ENCODE measurements at regions not wholly inside any gene's neighbourhood (a gene's known extent, or its start where the extent isn't known, plus 50 kb on each side); places are given as distances from the start of the nearest gene placed in this dataset.

DNA sequence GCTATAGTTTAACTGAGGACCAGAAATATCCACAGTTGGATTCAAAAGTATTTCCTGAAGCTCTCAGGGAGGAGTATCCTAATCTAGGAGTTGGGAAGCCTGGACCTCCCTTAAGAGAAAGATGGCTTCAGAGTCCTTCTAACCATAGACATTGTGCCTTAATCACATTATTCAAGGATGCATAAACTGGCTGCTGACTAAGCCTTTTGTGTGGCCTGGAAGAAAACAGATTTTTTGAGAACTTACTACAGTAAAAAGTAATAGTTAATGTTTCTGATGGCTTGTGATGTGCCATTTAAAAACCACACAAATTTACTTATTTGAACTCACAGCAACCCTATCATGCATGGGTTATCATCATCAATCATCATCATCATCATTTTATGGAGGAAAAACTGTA is 126.2 kb upstream of the RPL38 start:
- TF ChIP-seq, protein P1, sequence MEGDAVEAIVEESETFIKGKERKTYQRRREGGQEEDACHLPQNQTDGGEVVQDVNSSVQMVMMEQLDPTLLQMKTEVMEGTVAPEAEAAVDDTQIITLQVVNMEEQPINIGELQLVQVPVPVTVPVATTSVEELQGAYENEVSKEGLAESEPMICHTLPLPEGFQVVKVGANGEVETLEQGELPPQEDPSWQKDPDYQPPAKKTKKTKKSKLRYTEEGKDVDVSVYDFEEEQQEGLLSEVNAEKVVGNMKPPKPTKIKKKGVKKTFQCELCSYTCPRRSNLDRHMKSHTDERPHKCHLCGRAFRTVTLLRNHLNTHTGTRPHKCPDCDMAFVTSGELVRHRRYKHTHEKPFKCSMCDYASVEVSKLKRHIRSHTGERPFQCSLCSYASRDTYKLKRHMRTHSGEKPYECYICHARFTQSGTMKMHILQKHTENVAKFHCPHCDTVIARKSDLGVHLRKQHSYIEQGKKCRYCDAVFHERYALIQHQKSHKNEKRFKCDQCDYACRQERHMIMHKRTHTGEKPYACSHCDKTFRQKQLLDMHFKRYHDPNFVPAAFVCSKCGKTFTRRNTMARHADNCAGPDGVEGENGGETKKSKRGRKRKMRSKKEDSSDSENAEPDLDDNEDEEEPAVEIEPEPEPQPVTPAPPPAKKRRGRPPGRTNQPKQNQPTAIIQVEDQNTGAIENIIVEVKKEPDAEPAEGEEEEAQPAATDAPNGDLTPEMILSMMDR (IDR thresholded peaks at IDR 0.05): no peak
- ChIA-PET POLR2A (no interaction called here), CTCF (no interaction called here)
- DNase-seq (no peak), ATAC-seq (ENCODE audit: low read depth) (no peak)
- Mint-ChIP-seq H3K36me3 (ENCODE audit: low read depth) (no peaks in the 10 kb centered on the region), H3K4me3 (no peak overlapping the region), H3K27me3 (no peaks in the 10 kb centered on the region), H3K27ac (no peak overlapping the region), H3K9me3 (peaks cover 4% of the 10 kb centered on the region), H3K4me1 (no peaks in the 10 kb centered on the region)
- intact Hi-C loops (cut with micrococcal nuclease): no loop called here

DNA sequence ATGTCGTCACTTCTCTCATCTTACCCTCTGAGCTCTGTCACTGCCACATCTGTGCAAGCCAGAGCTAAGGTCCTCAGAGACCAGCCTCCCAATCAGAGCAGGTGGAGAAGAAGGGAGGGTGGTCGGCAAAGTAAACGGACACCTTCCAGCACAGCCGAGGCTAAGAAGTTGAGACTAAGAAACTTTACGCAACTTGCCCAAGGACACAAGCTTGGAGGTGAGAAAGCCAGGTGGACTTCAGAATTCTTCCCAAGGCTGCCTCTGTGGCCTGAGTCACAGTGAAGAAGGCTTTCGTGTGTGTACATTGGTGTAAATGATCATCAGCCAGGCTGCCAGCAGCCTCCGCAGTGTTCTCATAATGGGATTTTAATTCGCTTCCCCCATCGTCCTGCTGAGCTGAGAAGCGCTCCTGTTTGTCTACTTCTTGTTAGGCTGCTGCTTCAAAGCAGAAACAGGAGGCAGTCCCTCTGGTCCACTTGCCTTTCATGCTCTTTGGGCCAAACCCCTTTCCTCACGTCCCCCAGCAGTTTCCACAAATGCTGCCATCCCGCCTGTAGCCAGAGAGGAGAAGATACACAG is 125.0 kb upstream of the RPL38 start:
- Mint-ChIP-seq H3K9me3 (peaks cover 4% of the 10 kb centered on the region), H3K4me3 (no peak overlapping the region), H3K4me1 (no peaks in the 10 kb centered on the region), H3K36me3 (ENCODE audit: low read depth) (no peaks in the 10 kb centered on the region), H3K27me3 (peaks cover 6% of the 10 kb centered on the region), H3K27ac (no peak overlapping the region)
- TF ChIP-seq, protein P1 (IDR thresholded peaks at IDR 0.05): no peak
- intact Hi-C loops (cut with micrococcal nuclease): no loop called here
- ChIA-PET CTCF (no interaction called here), POLR2A (no interaction called here)
- ATAC-seq (ENCODE audit: low read depth) (no peak), DNase-seq (no peak)

DNA sequence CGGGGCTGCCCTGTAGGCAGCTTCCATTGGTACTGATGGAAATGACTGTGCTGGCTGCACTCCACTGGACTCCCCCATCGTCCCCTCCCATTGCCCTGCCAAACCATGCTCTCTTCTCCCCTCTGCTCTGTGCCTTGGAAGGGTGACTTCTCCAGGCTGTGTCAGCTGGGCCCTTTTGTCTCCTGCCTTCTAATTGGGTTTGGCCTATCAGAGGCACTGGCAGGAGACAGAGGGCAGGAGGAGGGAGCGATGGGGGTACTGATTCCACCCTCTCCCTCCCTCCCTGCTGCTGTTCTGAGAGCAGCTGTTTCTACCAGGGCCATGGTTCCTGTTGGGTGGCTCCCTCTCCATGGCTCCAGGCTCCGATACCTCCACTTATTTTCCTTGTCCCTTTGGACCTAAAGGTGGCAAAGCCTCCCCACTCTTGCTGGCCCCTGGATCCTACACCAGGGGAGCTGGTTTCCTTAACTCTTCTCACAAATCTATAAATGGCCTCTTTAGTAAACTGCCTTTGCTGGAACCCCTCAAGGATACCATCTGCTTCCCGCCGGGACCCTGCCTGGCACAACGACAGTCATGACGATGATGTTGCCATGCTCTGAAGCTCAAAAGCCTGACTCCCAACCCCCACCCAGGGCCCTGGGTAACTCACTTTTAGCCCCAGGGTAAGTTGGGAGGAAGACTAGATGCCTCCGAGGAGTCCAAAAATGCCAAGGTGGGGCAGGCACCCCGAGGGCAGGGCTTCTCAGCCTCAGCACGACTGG is 123.8 kb upstream of the RPL38 start:
- ChIA-PET POLR2A (no interaction called here), CTCF (no interaction called here)
- H3K4me3 Mint-ChIP-seq: no peak overlapping the region
- H3K27ac Mint-ChIP-seq: no peak overlapping the region
- peaks cover 6% of the 10 kb centered on the region for H3K27me3 Mint-ChIP-seq
- no peaks in the 10 kb centered on the region for H3K4me1 Mint-ChIP-seq
- TF ChIP-seq, protein P1 (IDR thresholded peaks at IDR 0.05): no peak
- ATAC-seq (ENCODE audit: low read depth) (no peak), DNase-seq (no peak)
- no peaks in the 10 kb centered on the region for H3K36me3 Mint-ChIP-seq (ENCODE audit: low read depth)
- H3K9me3 Mint-ChIP-seq: no peaks in the 10 kb centered on the region
- intact Hi-C loops (cut with micrococcal nuclease): no loop called here

DNA sequence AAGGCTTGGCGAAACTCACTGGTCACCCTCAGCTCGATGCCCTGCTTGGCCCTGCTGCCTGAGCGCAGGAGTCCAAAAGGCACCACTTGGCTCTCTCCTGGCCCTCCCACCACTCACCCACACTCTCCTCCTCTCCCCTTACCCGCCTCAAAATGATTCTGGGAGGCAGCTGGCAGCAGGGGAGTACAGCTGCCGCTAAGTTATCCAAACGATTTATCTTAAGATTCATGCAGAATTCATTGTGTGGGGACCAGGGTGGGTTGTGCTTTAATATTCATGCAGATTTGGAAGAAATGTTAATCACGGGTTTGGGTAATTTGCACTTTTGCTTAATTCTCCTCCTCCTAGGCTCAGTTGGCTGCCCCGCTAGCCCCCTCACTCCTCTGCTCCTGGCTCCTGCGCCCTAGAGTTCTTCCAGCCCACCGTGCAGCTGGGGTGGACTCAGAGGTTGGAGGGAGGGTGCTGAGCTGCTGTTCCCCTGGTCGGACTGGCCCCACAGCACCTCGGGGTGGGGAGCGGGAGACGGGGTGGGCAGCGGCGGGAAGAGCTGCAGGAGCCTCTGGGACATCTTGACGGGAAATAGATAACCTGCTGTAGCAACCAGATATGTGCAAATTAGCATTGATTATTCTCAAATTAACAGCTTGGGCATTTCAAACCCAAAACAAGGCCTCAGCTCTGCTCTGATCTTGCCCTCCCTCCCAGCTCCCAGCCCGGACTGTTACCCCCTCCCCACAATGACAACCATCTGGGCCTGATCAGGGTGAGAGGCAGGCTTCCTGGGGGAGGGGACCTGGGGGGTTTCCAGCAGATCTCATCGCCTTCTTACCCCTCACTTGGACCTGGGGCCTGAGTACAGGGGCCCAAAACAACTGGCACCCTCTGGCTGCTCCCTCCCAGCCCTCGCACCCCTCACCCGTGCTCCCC is 122.6 kb upstream of the RPL38 start:
- Mint-ChIP-seq H3K27ac (no peak overlapping the region), H3K4me1 (no peaks in the 10 kb centered on the region), H3K36me3 (ENCODE audit: low read depth) (no peaks in the 10 kb centered on the region), H3K27me3 (peaks cover 6% of the 10 kb centered on the region), H3K9me3 (peaks cover 9% of the 10 kb centered on the region), H3K4me3 (no peak overlapping the region)
- TF ChIP-seq, protein P1 (IDR thresholded peaks at IDR 0.05): no peak
- intact Hi-C loops (cut with micrococcal nuclease): no loop called here
- ChIA-PET CTCF (no interaction called here), POLR2A (no interaction called here)
- ATAC-seq (ENCODE audit: low read depth) (no peak), DNase-seq (no peak)

DNA sequence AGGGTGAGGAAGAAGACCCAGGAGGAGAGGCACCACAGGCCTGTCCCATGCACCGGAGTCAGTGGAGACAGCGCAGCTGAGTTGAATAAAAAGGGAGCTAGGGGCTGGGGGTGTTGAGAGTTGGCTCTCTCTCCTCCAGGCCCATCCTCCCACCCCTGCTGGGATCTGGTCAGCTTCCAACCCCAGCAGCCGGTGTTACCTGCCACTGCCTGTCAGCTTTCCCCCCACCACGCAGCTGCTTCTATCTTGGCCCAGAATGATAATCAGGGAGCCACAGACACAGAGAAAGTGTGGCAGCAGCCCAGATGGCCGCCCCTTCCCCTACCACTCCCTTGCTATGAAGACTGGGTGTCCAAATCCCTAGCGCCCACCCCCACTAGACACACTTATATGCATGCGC is 120.6 kb upstream of the RPL38 start:
- H3K4me3 Mint-ChIP-seq: no peak overlapping the region
- intact Hi-C loops (cut with micrococcal nuclease): no loop called here
- ChIA-PET POLR2A (no interaction called here), CTCF (no interaction called here)
- H3K4me1 Mint-ChIP-seq: no peaks in the 10 kb centered on the region
- no peak overlapping the region for H3K27ac Mint-ChIP-seq
- ATAC-seq (ENCODE audit: low read depth): no peak
- H3K9me3 Mint-ChIP-seq: peaks cover 9% of the 10 kb centered on the region
- DNase-seq: no peak
- H3K27me3 Mint-ChIP-seq: peaks cover 7% of the 10 kb centered on the region
- TF ChIP-seq, protein P1 (IDR thresholded peaks at IDR 0.05): no peak
- H3K36me3 Mint-ChIP-seq (ENCODE audit: low read depth): no peaks in the 10 kb centered on the region
